Midbrain (tissue), 1 donor: ENCODE measurements at regions not wholly inside any gene's neighbourhood (a gene's known extent, or its start where the extent isn't known, plus 50 kb on each side); places are given as distances from the start of the nearest gene placed in this dataset.
A peak's percentile ranks its signal among the peaks of the same experiment; 100 is the strongest.

ENCODE experiments used
- DNase-seq: peaks from one replicate; lab custom pipeline; 2025; lab: John Stamatoyannopoulos, UW

DNA sequence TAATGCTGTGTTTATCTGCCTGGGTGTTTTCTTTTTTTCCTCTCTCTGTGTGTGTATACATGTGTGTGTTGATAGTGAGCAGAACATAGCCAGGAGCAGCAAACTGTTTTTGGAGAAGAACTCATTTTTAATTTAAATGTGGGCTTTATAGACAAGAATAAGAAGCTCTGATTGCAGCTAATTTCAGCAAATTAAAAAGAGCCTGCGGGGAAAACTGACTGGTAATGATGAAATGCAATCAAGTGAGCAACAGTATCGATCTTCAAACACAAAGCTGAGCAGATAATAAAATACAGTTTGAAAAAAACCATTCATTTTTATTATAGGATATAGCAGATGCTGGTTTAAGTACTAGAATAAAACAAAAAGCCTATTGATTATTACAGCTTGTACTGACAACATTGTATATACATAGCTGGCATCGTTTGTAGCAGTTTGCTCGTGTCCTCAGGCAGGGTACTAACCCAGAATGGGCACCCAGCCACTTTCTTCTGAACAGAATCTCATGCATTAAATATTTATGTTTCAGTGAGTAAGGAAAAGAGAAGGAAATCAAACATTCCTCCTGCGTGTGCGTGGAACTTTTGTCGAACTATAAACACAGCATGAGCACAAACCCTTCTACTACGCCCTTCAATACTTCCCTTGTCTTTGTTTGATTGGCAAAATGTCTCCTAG lies 73.5 kb upstream of the ZFP42 start:
- DNase-seq: no peak

DNA sequence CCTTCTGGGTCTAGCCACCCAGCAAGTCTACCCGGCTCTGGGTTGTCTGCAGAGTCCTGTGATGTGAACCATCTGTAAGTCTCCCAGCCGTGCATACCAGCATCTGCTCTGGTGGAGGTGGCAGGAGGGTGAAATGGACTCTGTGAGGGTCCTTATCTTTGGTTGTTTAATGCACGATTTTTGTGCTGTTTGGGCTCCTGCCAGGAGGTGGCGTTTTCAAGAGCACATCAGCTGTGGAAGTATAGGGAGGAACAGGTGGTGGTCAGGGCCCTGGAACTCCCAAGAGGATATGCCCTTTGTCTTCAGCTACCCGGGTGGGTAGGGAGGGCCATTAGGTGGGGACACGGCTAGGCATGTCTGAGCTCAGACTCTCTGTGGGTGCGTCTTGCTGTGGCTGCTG lies 66.5 kb upstream of the ZFP42 start:
- DNase-seq: no peak

DNA sequence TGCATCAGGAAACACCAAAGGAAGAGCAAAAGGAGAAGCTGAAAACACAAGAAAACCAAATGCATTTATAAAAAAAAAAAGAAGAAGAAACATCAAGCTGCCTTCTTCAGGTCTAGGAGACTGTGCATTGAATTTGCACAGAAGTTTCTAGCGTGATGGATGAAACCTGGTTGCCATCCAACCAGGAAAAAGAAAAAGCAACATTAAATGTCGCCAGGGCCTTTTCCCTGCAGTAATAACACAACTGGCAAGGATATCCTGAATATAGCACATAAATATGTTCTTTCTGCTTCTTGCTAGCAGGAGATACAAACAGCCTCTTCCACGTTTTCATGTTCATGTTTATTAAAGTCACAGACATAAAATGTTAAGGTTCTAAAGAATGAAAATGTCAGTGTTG lies 60.8 kb upstream of the ZFP42 start:
- no peak for DNase-seq

DNA sequence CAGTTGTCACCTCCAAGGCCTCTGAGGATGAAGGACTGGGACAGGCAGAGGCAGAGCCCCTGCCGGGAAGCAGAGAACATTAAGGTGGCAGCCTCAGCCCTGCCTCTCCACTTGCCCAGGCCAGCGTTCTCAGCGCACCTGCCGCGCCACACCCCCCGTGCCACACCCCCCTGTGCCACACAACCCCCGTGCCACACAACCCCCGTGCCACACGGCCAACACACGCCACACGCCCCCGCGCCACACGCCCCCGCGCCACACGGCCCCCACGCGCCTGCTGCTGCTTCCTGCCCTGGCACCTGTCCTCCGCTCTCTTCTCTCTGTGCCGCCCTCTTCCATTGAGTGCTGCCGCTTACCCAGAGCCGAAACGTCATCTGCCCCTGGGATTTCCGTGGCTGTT lies 58.0 kb upstream of the ZFP42 start:
- DNase-seq: no peak

DNA sequence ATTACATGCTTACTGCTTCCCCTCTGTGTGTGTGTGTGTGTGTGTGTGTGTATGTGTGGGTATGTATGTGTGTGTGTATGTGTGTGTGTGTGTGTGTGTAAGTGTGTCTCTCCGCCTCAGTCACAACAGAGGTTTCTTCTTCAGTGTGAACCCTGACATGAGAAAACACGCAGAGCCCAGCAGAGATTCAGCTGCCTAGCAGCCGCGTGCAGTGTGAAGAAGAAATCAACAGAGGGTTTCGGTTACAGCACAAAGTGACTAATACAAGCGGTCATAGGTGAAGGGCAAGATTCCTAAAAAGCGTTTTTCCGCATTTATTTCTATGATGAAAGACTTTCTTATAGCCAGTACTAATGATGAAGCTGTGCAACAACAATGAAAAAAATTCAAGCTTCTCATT lies 55.3 kb upstream of the ZFP42 start:
- no peak for DNase-seq

DNA sequence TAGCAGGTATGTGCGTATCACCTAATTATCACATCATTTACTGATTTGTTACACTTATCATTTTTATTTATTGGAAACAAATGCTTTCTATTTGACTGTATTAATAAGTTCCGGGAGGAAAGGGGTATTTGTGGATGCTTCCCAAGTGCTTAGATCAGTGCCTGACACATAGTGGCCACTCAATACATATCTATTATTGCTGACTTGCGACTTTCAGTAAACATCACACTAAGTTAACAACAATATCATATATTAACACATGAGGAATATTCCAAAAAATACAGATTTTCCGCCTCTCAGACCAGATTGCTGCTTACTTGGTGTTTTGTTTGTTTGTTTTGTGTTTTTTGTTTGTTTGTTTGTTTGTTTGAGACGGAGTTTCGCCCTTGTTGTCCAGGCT lies 52.6 kb upstream of the ZFP42 start:
- no peak for DNase-seq

DNA sequence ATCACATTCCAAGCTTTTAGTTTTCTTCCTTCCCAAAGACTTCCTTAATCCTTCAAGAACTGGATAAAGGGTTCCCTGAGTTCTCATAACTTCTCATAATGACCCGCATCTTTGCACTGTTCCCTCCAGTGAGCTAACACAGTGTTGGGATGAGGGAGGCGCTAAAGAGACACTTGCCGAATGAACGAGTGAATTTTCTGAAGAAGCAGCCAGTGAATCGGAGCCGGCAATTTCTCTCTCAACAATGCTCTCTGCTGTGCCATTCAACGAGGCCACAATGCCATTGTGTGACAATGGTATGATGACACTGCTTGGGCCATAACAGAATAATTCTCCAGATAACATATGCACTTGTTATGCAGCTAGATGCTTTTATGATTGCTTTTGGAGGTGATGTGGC lies 51.4 kb upstream of the ZFP42 start:
- DNase-seq: peak; percentile 49
